GM18873 (cell line): ENCODE measurements at regions not wholly inside any gene's neighbourhood (a gene's known extent, or its start where the extent isn't known, plus 50 kb on each side); places are given as distances from the start of the nearest gene placed in this dataset.

Experiments used
- ATAC-seq: cut with Tn5 transposase; IDR thresholded peaks from one replicate; pipeline ENCODE4 v1.9.1; 2021; ENCODE audit warnings: mild to moderate bottlenecking, moderate library complexity, moderate number of reproducible peaks; ENCODE audit not compliant: unreplicated experiment, low FRiP score

- ATAC-seq = no peak
Measured at GRCh38 chr6:135789375-135790050, 62.0 kb upstream of the PDE7B start.

- ATAC-seq = no peak
Measured at GRCh38 chr6:135791441-135791840, 60.1 kb upstream of the PDE7B start.

- no peak for ATAC-seq
Measured at GRCh38 chr6:135796643-135797305, 54.7 kb upstream of the PDE7B start.

GRCh38 chr6:135797361-135797760, 54.1 kb upstream of the PDE7B start:
- ATAC-seq = no peak

GRCh38 chr6:135798751-135799515, 52.6 kb upstream of the PDE7B start:
- ATAC-seq = no peak
